Fibroblast of mammary gland (primary cell): ENCODE measurements at regions not wholly inside any gene's neighbourhood (a gene's known extent, or its start where the extent isn't known, plus 50 kb on each side); places are given as distances from the start of the nearest gene placed in this dataset.

Source experiments
- DNase-seq: peaks from one replicate; pipeline ENCODE4 v3.0.0-alpha.2; 2010; ENCODE audit warnings: low read depth
- H3K4me3 ChIP-seq: 2 replicates; pipeline ENCODE4 v1.5.1; 2011; ENCODE audit warnings: low read depth, mild to moderate bottlenecking, low read length, moderate library complexity; ENCODE audit not compliant: control insufficient read depth
- CTCF ChIP-seq: conservative IDR thresholded peaks from 2 replicates; pipeline ENCODE4 v1.5.1; 2011; ENCODE audit warnings: low read depth, low read length, inconsistent platforms; ENCODE audit not compliant: control insufficient read depth, insufficient read depth

GRCh38 chr13:111946214-111946613, 120.7 kb upstream of the SOX1 start:
- TF ChIP-seq CTCF = no peak
- no peak overlapping the region for H3K4me3 ChIP-seq
- DNase-seq = no peak

GRCh38 chr13:111947026-111947810, 119.7 kb upstream of the SOX1 start:
- TF ChIP-seq CTCF = no peak
- H3K4me3 ChIP-seq = no peak overlapping the region
- no peak for DNase-seq

- DNase-seq = no peak
- TF ChIP-seq CTCF = no peak
- no peak overlapping the region for H3K4me3 ChIP-seq
These were observed 119.1 kb upstream of the SOX1 start for GRCh38 chr13:111947876-111948275.

GRCh38 chr13:111948281-111948680, 118.7 kb upstream of the SOX1 start:
- no peak for DNase-seq
- TF ChIP-seq CTCF = no peak
- H3K4me3 ChIP-seq = no peak overlapping the region

GRCh38 chr13:111948811-111949210, 118.1 kb upstream of the SOX1 start:
- DNase-seq = no peak
- no peak overlapping the region for H3K4me3 ChIP-seq
- TF ChIP-seq CTCF = no peak

GRCh38 chr13:111949311-111949710, 117.6 kb upstream of the SOX1 start:
- TF ChIP-seq CTCF = no peak
- H3K4me3 ChIP-seq = no peak overlapping the region
- DNase-seq = no peak
